VCaP (cell line): ENCODE measurements at regions not wholly inside any gene's neighbourhood (a gene's known extent, or its start where the extent isn't known, plus 50 kb on each side); places are given as distances from the start of the nearest gene placed in this dataset.

Source experiments
- H3K27ac ChIP-seq: fragments of 450-650 bp; 2 replicates; pipeline ENCODE4 v1.5.1; 2017
- TF ChIP-seq, protein P1 (sequence below): fragments of 450-650 bp; conservative IDR thresholded peaks from 2 replicates; pipeline ENCODE4 v1.5.1; 2017; ENCODE audit warnings: mild to moderate bottlenecking, moderate library complexity

DNA sequence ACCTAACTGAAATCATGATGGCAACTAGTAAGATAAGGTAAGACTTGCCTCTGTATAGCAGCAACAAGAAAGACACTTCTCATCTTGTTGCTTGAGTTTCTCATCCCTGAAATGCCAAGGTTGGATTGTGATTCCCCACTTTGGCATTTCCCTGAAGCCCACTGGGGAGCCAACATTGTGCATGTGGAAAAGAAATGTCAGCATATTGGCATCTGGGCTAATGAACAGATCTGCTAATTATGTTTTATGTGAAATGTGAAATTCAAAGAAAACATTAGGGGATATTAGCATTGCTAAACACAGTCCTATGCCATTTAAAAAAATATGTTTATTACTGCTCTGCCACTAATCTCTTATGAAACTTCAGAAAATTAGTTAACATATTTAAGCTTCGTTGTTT, 126.3 kb upstream of the PCSK2 start:
- no peak overlapping the region for H3K27ac ChIP-seq

DNA sequence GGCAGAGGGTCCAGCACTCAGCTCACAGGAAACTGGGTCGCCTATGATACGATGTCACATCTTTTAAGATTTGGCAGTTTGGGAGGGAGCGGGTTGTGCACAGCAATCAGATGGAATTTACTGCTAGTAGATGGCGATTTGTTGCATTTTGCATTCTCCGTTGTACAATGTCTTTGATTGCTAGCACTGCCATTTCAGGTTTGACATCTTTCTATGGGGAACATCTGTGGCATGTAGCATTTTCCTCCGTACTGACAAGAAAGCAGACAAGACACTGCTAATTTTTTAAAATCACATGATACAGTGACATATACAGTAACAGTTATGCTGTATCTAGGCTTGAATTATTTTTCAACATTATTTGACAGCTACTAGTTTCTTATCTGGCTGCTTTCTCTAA, 119.7 kb upstream of the PCSK2 start:
- TF ChIP-seq, protein P1, sequence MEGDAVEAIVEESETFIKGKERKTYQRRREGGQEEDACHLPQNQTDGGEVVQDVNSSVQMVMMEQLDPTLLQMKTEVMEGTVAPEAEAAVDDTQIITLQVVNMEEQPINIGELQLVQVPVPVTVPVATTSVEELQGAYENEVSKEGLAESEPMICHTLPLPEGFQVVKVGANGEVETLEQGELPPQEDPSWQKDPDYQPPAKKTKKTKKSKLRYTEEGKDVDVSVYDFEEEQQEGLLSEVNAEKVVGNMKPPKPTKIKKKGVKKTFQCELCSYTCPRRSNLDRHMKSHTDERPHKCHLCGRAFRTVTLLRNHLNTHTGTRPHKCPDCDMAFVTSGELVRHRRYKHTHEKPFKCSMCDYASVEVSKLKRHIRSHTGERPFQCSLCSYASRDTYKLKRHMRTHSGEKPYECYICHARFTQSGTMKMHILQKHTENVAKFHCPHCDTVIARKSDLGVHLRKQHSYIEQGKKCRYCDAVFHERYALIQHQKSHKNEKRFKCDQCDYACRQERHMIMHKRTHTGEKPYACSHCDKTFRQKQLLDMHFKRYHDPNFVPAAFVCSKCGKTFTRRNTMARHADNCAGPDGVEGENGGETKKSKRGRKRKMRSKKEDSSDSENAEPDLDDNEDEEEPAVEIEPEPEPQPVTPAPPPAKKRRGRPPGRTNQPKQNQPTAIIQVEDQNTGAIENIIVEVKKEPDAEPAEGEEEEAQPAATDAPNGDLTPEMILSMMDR, result no peak
- no peak overlapping the region for H3K27ac ChIP-seq

More for the DNA sequence above, 126.3 kb upstream of the PCSK2 start:
- TF ChIP-seq, protein P1, result no peak

DNA sequence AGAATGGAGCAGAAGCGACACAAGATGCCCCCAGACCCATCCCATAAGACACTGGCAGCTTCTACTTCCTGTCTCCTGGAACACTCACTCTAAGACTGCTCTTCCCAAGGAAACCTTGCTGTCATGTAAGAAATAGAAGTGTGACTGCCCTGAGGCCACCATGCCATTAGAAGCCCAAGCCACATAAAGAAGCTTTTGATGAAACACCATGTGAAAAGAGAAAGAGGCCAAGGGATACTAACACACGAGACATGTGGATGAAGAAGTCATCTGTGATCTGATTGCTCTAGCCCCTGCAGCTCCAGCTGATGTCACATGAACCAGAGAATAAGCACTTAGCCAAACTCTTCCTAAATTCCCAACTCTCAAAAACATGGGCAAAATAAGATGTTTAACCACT, 117.9 kb upstream of the PCSK2 start:
- no peak overlapping the region for H3K27ac ChIP-seq
- TF ChIP-seq, protein P1, result no peak

DNA sequence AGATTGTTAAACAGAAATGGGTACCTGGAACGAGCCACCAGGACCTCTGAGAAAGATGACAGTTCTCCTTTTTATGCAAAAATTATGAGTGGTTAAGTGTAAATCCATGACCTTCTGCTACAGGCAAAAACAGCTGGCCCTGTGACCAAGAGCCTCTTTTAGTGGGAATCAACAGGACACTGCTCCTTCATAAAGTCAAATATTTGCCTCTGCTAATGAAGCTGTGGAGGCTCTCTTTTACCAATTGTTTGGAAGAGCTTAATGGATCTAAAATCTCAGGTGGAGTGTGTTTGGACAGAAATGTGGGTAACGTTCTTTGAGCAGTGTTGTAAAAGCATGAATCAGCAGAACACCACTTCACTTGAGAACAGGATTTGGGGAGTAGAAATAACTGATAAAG, 117.5 kb upstream of the PCSK2 start:
- H3K27ac ChIP-seq, result no peak overlapping the region
- TF ChIP-seq, protein P1, result no peak

DNA sequence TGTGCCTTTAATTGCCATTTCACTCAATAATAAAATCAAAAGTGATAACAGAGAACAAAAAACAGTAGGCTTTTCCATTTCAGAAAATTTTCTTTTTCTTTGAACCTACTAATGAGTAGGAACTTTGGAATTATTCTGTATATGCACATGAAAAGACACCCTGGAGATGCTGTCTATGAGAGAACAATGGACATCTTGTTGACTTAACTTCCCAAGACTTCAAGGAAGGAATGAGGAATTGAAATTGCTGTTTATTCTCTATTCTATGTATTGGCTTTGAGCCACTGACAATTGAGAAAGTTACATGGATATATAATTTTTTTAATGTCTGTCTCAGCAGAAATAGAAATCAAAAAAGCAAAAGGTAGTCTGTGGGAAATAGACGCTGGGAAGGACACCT, 98.6 kb upstream of the PCSK2 start:
- TF ChIP-seq, protein P1, result no peak
- H3K27ac ChIP-seq, result no peak overlapping the region

DNA sequence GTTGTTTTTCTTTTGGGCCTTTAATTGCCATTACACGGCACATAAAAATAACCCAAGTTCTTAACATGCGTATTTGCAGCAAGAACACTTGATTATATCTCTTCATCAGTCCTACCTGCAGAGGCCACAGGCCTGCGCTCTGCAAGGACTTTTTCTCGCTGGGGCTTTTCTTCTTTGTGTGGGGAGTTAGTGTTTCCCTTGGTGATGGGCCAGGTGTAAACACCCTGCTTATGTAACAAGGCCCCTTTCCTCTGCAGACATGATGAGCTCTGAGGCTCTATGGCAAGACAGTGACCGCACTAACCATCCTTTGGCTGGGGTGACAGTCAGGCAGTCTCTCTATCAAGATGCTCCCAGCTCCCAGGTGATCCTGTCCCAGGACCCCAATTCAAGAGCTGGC, 97.8 kb upstream of the PCSK2 start:
- H3K27ac ChIP-seq, result no peak overlapping the region
- TF ChIP-seq, protein P1, result no peak

DNA sequence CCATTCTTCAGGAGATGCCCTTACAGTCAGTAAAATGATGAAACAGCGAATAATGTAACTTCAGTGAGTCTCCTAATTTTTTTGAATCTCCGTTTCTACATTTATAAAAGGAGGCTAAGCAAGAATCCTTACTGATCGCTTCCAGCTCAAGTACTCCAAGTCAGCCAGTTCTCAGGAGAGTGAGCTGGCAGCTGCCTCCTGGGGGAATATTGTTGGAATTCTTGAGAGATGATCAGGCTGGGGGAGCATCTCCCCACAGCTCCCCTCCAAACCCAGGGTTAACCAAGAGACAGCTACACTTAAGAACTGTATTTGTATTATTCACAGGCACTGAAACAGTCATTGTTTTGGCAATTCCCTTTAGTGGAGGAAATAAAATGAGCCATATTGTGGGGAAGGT, 89.1 kb upstream of the PCSK2 start:
- TF ChIP-seq, protein P1, result no peak
- no peak overlapping the region for H3K27ac ChIP-seq

DNA sequence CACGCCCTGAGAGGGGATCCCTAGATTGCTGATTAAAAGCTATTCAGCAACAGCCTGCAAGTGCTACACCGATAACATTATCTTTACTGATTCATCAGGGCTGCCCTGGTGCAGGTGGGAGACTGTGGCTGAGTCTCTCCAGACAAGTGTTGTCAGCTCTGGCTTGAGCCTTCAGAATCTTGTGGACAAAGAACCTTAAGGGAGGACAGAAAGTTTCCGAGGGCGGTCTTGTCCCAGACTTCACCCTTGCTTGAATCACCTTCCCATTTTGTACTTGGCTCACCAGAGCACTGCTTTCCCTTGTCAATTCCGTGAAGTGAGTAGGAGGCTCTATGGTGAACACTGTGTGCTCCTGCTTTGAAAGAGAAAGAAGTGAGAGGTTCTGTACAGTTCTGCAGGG, 88.6 kb upstream of the PCSK2 start:
- TF ChIP-seq, protein P1, result no peak
- no peak overlapping the region for H3K27ac ChIP-seq
